Panc1 (cell line): ENCODE measurements at regions not wholly inside any gene's neighbourhood (a gene's known extent, or its start where the extent isn't known, plus 50 kb on each side); places are given as distances from the start of the nearest gene placed in this dataset.
A peak's percentile ranks its signal among the peaks of the same experiment; 100 is the strongest.

ENCODE experiments used
- ATAC-seq: fragments of 200-7000 bp; cut with Tn5 transposase; 2 replicates; pipeline ENCODE4 v1.9.1; 2020; ENCODE audit warnings: mild to moderate bottlenecking, moderate library complexity
- BruUV-seq: library from RNA; stranded (reverse); fragments of 400-500 nt; replicated peaks from 2 replicates; lab custom pipeline; 2021; lab: Mats Ljungman, UMichigan
- CTCF ChIA-PET: fragments of 300-600 bp; sonication (Branson Sonifier 250); formaldehyde crosslinking; loops from one replicate; lab custom pipeline; 2022; ENCODE audit warnings: antibody characterized with exemption; lab: Charles Lee
- POLR2A ChIA-PET: fragments of 300-600 bp; sonication (Branson Sonifier 250); formaldehyde crosslinking; loops from one replicate; lab custom pipeline; 2022; ENCODE audit warnings: antibody characterized with exemption; lab: Charles Lee
- DNase-seq: peaks from one replicate; pipeline ENCODE4 v3.0.0-alpha.2; 2010; ENCODE audit warnings: low read depth, low spot score
- H3K27ac ChIP-seq: 2 replicates; pipeline ENCODE4 v1.5.1; 2011; ENCODE audit warnings: mild to moderate bottlenecking, low read length, inconsistent platforms
- H3K27me3 ChIP-seq: fragments of 200-500 bp; sonication (Bioruptor generic); 2 replicates; pipeline ENCODE4 v1.6.0; 2014; ENCODE audit warnings: low read length, inconsistent platforms; ENCODE audit not compliant: control insufficient read depth, insufficient read depth
- H3K36me3 ChIP-seq: fragments of 200-500 bp; sonication (Bioruptor generic); 2 replicates; pipeline ENCODE4 v1.5.1; 2014; ENCODE audit warnings: inconsistent platforms, mild to moderate bottlenecking, low read length, moderate library complexity; ENCODE audit not compliant: control insufficient read depth, insufficient read depth
- H3K4me1 ChIP-seq: 2 replicates; pipeline ENCODE4 v1.5.1; 2011; ENCODE audit warnings: inconsistent platforms, mild to moderate bottlenecking, low read length, moderate library complexity; ENCODE audit not compliant: control insufficient read depth, insufficient read depth
- H3K4me3 ChIP-seq, 2 experiments: 2 replicates each; pipeline ENCODE4 v1.5.1; 2011 to 2012; ENCODE audit warnings: low read depth in 2 of 2, low read length in 2 of 2, mild to moderate bottlenecking in 2 of 2, inconsistent platforms in 1 of 2, moderate library complexity in 1 of 2
- H3K9me3 ChIP-seq: fragments of 200-500 bp; sonication (Bioruptor generic); 2 replicates; pipeline ENCODE4 v1.5.1; 2014; ENCODE audit warnings: low read depth, mild to moderate bottlenecking, inconsistent platforms, low read length, moderate library complexity; ENCODE audit not compliant: control insufficient read depth, insufficient read depth
- POLR2AphosphoS5 ChIP-seq: IDR thresholded peaks from 2 replicates; pipeline ENCODE4 v1.6.1; 2012; ENCODE audit warnings: mild to moderate bottlenecking, low read depth, low read length, moderate library complexity
- SIN3A ChIP-seq: IDR thresholded peaks from 2 replicates; pipeline ENCODE4 v1.6.1; 2012; ENCODE audit warnings: low read depth, mild to moderate bottlenecking, low read length, moderate library complexity, borderline replicate concordance; ENCODE audit not compliant: insufficient read depth
- TCF7L2 ChIP-seq: IDR thresholded peaks from 2 replicates; pipeline ENCODE4 v1.6.1; 2011; ENCODE audit warnings: mild to moderate bottlenecking, low read depth, low read length, inconsistent platforms
- in situ Hi-C: cut with HindIII; loops from 2 replicates; pipeline ENCODE4 v1.10.0; 2016; ENCODE audit warnings: low sequenced_read_pairs, low pct_unique_long_range_greater_than_20kb
- intact Hi-C: fragments of 100-400 bp; cut with micrococcal nuclease; formaldehyde crosslinking; loops from one replicate; pipeline ENCODE4 v1.10.0; 2022; ENCODE audit not compliant: unreplicated experiment
- TF ChIP-seq, protein P1 (sequence below): fragments of 450-650 bp; IDR thresholded peaks from 2 replicates; pipeline ENCODE4 v1.5.1; 2017; ENCODE audit warnings: mild to moderate bottlenecking
- TF ChIP-seq, protein P2 (sequence below), 2 experiments: IDR thresholded peaks; 2 replicates each; pipeline ENCODE4 v1.6.1; 2011 to 2012; ENCODE audit warnings: low read depth in 2 of 2, control low read depth in 1 of 2, low read length in 1 of 2, mild to moderate bottlenecking in 1 of 2, moderate library complexity in 1 of 2; ENCODE audit not compliant: insufficient read depth in 1 of 2

DNA sequence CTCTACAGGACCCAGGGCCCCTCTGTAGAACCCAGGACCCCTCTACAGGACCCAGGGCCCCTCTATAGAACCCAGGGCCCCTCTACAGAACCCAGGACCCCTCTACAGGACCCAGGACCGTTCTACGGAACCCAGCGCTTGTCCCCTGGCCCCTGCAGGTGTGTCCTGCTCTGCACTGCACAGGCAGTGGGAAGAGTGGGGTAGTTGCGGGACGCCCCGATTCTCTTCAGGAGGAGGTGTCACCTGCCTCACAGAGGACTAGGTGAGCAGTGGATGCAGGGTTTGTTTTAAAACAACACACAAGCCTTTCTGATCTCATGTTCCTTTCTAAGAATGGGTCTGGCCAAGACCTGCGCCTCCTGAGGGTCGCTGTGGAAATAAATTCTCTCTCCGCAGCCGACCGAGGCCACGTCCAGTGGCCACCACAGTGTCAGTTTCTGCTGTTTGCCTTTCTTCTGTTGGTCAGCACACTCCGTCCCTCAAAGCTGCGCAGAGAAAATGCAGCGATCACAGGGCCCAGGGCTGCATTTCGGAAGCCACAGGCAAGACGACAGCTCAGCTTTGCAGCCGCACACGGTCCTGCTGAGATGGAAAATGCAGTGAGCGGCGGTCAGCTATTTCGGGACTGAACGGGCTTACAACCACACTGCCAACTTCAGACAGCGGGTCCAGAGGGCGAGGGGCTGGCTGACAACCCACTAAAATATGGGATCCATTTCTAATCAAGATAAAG, 135.2 kb downstream of the DLL1 start:
- BruUV-seq, result no TSS peak
- Histone ChIP-seq H3K27ac (no peak overlapping the region), H3K9me3 (no peaks in the 10 kb centered on the region), H3K4me1 (peaks cover 10% of the 10 kb centered on the region), H3K36me3 (peaks cover 3% of the 10 kb centered on the region; the same call in 1 of the 2 replicates), H3K27me3 (no peaks in the 10 kb centered on the region), H3K4me3 (no peak overlapping the region)
- TF ChIP-seq POLR2AphosphoS5 (no peak), SIN3A (no peak), TCF7L2 (no peak)
- TF ChIP-seq, protein P1, sequence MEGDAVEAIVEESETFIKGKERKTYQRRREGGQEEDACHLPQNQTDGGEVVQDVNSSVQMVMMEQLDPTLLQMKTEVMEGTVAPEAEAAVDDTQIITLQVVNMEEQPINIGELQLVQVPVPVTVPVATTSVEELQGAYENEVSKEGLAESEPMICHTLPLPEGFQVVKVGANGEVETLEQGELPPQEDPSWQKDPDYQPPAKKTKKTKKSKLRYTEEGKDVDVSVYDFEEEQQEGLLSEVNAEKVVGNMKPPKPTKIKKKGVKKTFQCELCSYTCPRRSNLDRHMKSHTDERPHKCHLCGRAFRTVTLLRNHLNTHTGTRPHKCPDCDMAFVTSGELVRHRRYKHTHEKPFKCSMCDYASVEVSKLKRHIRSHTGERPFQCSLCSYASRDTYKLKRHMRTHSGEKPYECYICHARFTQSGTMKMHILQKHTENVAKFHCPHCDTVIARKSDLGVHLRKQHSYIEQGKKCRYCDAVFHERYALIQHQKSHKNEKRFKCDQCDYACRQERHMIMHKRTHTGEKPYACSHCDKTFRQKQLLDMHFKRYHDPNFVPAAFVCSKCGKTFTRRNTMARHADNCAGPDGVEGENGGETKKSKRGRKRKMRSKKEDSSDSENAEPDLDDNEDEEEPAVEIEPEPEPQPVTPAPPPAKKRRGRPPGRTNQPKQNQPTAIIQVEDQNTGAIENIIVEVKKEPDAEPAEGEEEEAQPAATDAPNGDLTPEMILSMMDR, result no peak
- TF ChIP-seq, protein P2, sequence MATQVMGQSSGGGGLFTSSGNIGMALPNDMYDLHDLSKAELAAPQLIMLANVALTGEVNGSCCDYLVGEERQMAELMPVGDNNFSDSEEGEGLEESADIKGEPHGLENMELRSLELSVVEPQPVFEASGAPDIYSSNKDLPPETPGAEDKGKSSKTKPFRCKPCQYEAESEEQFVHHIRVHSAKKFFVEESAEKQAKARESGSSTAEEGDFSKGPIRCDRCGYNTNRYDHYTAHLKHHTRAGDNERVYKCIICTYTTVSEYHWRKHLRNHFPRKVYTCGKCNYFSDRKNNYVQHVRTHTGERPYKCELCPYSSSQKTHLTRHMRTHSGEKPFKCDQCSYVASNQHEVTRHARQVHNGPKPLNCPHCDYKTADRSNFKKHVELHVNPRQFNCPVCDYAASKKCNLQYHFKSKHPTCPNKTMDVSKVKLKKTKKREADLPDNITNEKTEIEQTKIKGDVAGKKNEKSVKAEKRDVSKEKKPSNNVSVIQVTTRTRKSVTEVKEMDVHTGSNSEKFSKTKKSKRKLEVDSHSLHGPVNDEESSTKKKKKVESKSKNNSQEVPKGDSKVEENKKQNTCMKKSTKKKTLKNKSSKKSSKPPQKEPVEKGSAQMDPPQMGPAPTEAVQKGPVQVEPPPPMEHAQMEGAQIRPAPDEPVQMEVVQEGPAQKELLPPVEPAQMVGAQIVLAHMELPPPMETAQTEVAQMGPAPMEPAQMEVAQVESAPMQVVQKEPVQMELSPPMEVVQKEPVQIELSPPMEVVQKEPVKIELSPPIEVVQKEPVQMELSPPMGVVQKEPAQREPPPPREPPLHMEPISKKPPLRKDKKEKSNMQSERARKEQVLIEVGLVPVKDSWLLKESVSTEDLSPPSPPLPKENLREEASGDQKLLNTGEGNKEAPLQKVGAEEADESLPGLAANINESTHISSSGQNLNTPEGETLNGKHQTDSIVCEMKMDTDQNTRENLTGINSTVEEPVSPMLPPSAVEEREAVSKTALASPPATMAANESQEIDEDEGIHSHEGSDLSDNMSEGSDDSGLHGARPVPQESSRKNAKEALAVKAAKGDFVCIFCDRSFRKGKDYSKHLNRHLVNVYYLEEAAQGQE (IDR thresholded peaks at IDR 0.05; ENCODE audit: insufficient read depth in 1 of 2, low read depth in 2 of 2, low read length in 1 of 2), result no peak
- ChIA-PET POLR2A (no interaction called here), CTCF (no interaction called here)
- ATAC-seq (no peak), DNase-seq (no peak)
- in situ Hi-C loops (no loop called here), intact Hi-C loops (no loop called here)

DNA sequence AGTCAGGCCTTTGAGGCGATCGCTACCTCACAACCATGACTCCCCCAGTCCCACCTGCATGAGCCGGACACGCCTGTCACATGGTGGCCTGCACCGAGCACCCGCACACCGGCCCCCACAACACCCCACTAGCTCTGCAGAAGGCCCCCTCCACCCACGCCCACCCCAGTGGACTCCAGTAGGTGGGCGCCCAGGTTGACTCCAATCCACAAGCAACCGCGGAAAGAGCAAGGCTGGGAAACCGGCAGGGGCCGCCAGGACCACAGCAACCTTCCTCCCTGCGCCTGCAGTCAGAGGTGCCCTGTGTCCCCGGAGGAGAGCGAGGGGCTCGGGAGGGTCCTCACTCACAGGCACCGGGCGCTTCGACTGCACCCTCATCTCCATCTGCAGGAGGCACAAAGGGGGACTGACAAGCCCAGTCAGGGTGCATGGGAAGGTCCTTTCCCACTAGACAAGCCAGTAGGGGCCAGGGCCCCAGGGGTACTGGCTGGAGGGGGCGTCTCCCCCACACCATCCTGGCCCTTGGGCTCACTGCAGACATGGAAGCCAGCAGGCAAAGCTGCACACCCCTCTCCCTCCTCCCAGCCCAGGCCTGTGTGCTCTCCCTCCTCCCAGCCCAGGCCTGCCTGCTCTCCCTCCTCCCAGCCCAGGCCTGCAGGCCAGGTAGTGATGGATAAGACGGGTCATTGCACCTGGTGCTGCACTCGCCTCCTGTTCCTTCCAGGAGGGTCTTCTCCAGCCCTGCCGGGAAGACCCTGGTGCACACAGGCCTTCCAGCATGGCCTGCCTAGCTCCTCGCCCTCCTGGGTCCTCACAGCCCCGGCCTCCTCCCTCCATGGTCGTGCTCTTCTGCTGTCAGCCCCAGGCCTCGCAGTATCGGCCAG, 137.2 kb downstream of the DLL1 start:
- no peak for TF ChIP-seq POLR2AphosphoS5
- no peak for TF ChIP-seq TCF7L2
- no peak for TF ChIP-seq SIN3A
- TF ChIP-seq, protein P2 (IDR thresholded peaks at IDR 0.05; ENCODE audit: insufficient read depth in 1 of 2, low read depth in 2 of 2, low read length in 1 of 2), result no peak
- TF ChIP-seq, protein P1, result no peak
- H3K4me3 ChIP-seq, result no peak overlapping the region
- no peaks in the 10 kb centered on the region for H3K9me3 ChIP-seq
- H3K36me3 ChIP-seq, result no peaks in the 10 kb centered on the region
- DNase-seq (no peak), ATAC-seq (peak; percentile 35; the same call in 1 of the 2 replicates)
- POLR2A ChIA-PET, result no interaction called here
- intact Hi-C loops (no loop called here), in situ Hi-C loops (no loop called here)
- BruUV-seq, result no TSS peak
- CTCF ChIA-PET, result interaction anchor here (0.5 to 0.6 kb wide), 2 partner anchors 22 to 370 kb away, joined by 3 to 4 read pairs; no protein-coding TSS in a partner anchor
- no peak overlapping the region for H3K27ac ChIP-seq
- H3K27me3 ChIP-seq, result no peaks in the 10 kb centered on the region
- peaks cover 10% of the 10 kb centered on the region for H3K4me1 ChIP-seq
